ENCODE measurements at regions not wholly inside any gene's neighbourhood (a gene's known extent, or its start where the extent isn't known, plus 50 kb on each side); places are given as distances from the start of the nearest gene placed in this dataset.

DNA sequence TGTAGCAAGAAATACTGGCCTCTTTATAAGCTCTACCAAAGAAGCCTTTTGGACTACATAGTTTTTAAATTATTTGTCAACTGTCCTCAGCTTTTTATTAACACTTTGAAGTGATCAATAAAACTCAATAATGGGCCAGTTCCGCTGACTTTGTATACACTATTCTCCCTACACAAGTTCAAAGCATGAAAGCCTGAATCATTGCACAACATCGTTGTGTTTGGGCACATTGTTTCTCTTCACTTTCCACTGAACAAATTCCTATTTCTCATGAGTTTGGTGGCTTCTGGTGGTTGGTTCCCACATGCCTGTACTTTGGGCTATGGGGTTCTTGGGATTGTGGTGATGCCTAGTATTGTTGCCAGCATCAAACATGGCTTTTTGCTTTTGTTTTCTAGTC, 561.8 kb upstream of the LRRN3 start:
- DNase-seq (ENCODE audit: low spot score) = no peak
- TF ChIP-seq CTCF (IDR thresholded peaks at IDR 0.05) = no peak
- no peak overlapping the region for H3K4me3 ChIP-seq
- no peak overlapping the region for H3K27ac ChIP-seq

- no peak for DNase-seq (ENCODE audit: low spot score)
These were observed 559.7 kb upstream of the LRRN3 start for GRCh38 chr7:110531186-110531585.

GRCh38 chr7:110534241-110534931, 556.5 kb upstream of the LRRN3 start:
- Histone ChIP-seq H3K4me3 (no peak overlapping the region), H3K27ac (no peak overlapping the region)
- no peak for TF ChIP-seq CTCF (IDR thresholded peaks at IDR 0.05)
- DNase-seq (ENCODE audit: low spot score) = no peak

More at GRCh38 chr7:110531186-110531585, 559.7 kb upstream of the LRRN3 start:
- no peak for TF ChIP-seq CTCF (IDR thresholded peaks at IDR 0.05)
- H3K27ac ChIP-seq = no peak overlapping the region
- no peak overlapping the region for H3K4me3 ChIP-seq

- no peak overlapping the region for H3K4me3 ChIP-seq
- TF ChIP-seq CTCF (IDR thresholded peaks at IDR 0.05) = no peak
- no peak overlapping the region for H3K27ac ChIP-seq
- no peak for DNase-seq (ENCODE audit: low spot score)
These were observed 551.7 kb upstream of the LRRN3 start for GRCh38 chr7:110539216-110539615.

- Histone ChIP-seq H3K4me3 (no peak overlapping the region), H3K27ac (no peak overlapping the region)
- no peak for DNase-seq (ENCODE audit: low spot score)
- no peak for TF ChIP-seq CTCF (IDR thresholded peaks at IDR 0.05)
These were observed 549.0 kb upstream of the LRRN3 start for GRCh38 chr7:110541962-110542361.

DNA sequence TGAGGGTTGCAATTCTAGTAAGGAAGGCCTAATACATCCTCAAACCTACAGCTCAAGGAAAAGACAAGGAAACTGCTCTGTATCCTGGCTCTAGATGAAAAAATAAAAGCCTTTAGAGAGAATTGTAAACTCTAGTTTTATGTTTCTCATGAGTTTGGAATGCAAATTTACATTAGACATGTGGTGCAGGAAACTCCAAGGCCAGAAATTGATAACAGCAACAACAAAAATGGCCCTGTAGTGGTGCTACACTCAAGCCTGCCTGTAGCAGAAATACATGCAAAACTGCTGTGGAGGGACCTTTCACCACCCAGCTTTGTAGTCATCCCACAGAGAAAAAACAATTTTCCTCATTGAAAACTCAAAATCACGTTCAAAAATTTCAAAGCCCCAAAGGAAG, 546.7 kb upstream of the LRRN3 start:
- no peak for TF ChIP-seq CTCF (IDR thresholded peaks at IDR 0.05)
- Histone ChIP-seq H3K4me3 (no peak overlapping the region), H3K27ac (no peak overlapping the region)
- no peak for DNase-seq (ENCODE audit: low spot score)

DNA sequence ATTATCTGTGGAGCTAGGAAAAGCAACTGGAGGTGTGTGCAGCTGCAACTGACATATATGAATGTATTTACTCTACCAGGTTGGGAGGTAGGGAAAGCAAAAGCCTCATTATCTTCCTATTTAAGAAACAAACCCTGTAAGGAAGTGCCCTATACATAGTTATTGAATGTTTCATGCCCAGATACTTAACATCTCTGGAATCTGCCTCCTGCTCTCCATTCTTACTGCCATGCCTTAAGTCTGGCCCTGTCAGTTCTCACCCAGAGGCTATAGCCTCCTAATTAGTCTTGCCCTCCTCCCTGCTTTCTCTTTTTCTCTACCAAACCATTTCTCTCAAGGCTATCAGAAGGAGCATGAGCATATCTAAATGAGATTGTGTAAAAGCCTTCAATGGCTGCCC, 542.6 kb upstream of the LRRN3 start:
- DNase-seq (ENCODE audit: low spot score) = no peak
- Histone ChIP-seq H3K27ac (no peak overlapping the region), H3K4me3 (no peak overlapping the region)
- TF ChIP-seq CTCF (IDR thresholded peaks at IDR 0.05) = no peak
